GM20000 (cell line): ENCODE measurements at regions not wholly inside any gene's neighbourhood (a gene's known extent, or its start where the extent isn't known, plus 50 kb on each side); places are given as distances from the start of the nearest gene placed in this dataset.

ENCODE experiments used
- DNase-seq: peaks from one replicate; pipeline ENCODE4 v3.0.0; 2012; ENCODE audit warnings: low spot score
- TF ChIP-seq, protein P1 (sequence below): IDR thresholded peaks from 2 replicates; pipeline ENCODE4 v1.5.1; 2012; ENCODE audit warnings: mild to moderate bottlenecking, control low read depth; ENCODE audit errors: extremely low read depth, missing control alignments

DNA sequence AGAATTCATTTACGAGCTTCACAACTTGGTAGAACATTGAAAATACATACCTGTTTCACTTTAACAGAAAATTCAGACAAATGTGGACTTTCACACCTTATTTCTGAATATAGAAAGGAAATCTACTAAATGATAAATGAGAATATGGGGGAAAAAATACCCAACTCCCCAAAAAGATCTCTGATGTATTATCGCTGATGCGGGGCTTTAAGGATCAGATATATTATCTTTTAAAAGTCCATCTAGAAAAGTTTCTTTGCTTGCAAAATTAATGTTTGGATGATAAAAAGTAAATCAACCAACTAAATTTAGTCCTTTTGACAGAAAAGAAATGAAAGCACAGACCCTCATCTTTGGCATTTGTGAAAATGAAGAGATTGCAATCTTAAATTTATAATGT is 540.1 kb upstream of the CHAC2 start:
- no peak for DNase-seq
- TF ChIP-seq, protein P1, sequence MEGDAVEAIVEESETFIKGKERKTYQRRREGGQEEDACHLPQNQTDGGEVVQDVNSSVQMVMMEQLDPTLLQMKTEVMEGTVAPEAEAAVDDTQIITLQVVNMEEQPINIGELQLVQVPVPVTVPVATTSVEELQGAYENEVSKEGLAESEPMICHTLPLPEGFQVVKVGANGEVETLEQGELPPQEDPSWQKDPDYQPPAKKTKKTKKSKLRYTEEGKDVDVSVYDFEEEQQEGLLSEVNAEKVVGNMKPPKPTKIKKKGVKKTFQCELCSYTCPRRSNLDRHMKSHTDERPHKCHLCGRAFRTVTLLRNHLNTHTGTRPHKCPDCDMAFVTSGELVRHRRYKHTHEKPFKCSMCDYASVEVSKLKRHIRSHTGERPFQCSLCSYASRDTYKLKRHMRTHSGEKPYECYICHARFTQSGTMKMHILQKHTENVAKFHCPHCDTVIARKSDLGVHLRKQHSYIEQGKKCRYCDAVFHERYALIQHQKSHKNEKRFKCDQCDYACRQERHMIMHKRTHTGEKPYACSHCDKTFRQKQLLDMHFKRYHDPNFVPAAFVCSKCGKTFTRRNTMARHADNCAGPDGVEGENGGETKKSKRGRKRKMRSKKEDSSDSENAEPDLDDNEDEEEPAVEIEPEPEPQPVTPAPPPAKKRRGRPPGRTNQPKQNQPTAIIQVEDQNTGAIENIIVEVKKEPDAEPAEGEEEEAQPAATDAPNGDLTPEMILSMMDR: no peak

DNA sequence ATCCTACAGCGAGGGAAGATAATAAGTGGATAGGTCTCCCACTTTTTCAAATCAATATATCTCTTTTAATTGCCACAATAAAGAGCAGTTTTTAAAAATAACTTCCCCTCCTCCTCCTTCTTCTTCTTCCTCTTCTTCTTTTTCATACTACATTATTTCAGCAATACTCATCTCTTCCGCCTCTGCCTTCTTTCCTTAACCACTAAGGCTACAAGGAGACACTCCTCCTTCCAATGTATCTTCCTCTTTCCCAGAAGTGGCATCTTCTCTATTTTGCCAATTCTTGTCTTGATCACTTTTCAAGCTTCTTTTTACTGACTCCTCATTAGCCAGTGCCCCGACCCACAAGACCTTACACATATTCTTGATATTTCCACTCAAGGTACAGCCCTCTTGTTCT is 546.6 kb upstream of the CHAC2 start:
- DNase-seq: no peak
- TF ChIP-seq, protein P1: no peak

DNA sequence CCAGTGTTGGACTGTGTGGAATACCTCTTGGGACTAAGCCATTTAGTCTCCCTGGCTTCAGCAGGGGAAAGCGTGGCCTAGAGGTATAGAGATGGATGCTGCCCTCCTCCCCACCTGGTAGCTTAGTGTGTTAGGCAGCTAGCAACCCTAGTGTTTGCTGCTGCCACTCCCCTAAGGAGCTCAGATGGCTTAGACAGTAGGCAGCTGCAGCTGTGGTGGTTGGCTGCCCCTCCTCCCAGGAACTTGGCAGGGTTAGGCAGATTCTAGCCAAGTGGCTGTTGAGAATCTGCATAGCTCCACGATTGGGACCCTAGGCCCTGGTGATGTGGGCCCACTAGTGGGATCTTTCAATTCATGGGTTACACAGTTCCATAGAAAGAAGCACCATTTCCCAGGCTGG is 550.4 kb upstream of the CHAC2 start:
- DNase-seq: no peak
- TF ChIP-seq, protein P1: no peak

DNA sequence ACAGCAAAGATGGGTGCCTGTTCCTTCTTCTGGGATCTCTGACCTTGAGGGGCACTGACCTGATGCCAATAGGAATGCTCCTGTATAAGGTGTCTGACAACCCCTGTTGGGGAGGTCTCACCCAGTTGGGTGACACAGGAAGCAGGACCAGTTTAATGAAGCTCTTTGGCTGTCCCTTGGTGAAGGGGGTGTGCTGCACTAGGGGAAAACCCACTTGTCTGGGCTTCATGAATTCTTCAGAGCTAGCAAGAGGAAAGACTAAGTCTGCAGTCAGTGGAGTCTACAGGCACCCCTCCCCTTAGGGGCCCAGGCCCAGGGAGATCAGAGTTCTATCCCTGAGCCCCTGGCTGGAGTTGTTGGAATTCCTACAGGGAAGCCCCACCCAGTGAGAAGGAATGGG is 550.8 kb upstream of the CHAC2 start:
- TF ChIP-seq, protein P1: no peak
- no peak for DNase-seq

DNA sequence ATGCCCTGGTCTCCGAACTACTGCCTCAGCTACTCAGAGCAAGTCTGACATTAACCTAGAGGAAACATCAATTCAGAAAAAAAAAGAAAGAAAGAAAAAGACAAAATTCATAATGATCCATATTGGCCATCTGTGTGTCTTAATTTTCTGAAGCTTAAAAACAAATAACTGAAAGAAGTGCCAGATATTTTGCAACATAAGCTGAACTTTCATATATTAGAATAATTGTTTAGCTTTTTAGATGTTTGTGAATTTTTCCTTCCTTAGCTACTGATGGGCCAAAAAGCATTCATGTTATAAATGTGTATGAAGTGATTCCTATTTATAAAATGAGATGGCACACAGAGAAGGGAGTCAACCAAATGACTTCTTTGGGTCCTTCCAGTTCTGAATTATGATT is 555.0 kb upstream of the CHAC2 start:
- TF ChIP-seq, protein P1: no peak
- DNase-seq: no peak

DNA sequence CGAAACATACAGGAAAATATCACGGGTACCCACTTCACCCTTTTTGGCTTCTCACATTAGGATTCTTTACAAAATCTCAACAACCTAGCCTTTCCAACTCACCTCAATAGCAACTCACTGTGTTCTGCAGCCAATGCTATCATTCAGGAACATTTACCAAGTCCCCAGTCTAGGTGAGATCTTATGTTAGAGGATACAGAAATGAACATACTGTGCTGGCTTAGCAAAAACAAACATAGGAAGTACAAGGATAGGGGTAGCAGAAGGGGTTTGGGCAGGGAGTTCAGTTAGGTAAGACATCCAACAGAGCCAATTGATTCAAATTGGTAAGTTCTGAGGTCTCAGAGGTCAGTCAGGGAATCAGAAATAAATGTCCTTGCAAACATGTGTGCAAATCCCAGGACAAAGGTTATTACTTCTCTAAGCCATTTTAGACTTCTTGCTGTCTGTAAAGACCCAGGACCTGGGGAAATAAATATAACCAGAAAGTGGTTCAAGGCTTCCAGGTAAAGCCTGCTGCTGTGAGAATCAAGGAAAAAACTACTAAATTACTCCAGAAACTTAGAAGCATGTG is 556.3 kb upstream of the CHAC2 start:
- TF ChIP-seq, protein P1: no peak
- no peak for DNase-seq

DNA sequence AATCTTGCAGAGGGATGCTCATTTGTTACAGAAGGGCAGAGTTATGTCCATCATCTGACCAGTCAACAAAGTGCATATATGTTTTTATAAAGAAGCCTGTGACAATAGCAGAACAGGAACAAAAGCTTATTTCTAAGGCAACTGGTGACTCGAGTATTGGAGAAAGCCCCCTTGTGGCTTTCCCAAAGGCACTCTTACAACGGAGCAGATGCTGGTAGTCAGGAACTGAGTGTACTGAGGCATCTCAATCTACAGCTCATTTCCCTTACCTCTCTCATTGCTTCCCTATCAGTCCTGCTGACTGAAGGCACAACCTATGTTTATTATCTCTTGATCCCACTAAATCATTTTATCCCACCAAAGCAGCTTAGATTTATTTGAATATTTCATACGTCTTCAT is 557.1 kb upstream of the CHAC2 start:
- TF ChIP-seq, protein P1: no peak
- no peak for DNase-seq
